ENCODE measurements at regions not wholly inside any gene's neighbourhood (a gene's known extent, or its start where the extent isn't known, plus 50 kb on each side); places are given as distances from the start of the nearest gene placed in this dataset.

- no peak for DNase-seq (ENCODE audit: low read depth in 2 of 2)
Observed at GRCh38 chr5:20469390-20469789, 481.4 kb upstream of the CDH18 start.

- no peak for DNase-seq (ENCODE audit: low read depth in 2 of 2)
Observed at GRCh38 chr5:20466512-20466911, 478.5 kb upstream of the CDH18 start.

GRCh38 chr5:20463206-20463605 lies 475.2 kb upstream of the CDH18 start:
- DNase-seq (ENCODE audit: low read depth in 2 of 2) = no peak

- DNase-seq (ENCODE audit: low read depth in 2 of 2) = no peak
Observed at GRCh38 chr5:20446121-20446520, 458.1 kb upstream of the CDH18 start.

GRCh38 chr5:20445326-20445860 lies 457.4 kb upstream of the CDH18 start:
- DNase-seq (ENCODE audit: low read depth in 2 of 2) = no peak

GRCh38 chr5:20434786-20435185 lies 446.8 kb upstream of the CDH18 start:
- no peak for DNase-seq (ENCODE audit: low read depth in 2 of 2)

GRCh38 chr5:20420991-20421595 lies 433.1 kb upstream of the CDH18 start:
- no peak for DNase-seq (ENCODE audit: low read depth in 2 of 2)
